Stimulated activated naive CD8-positive, alpha-beta T cell treated with anti-CD3 and anti-CD28 coated beads, Interleukin-15, amount 100 ng/mL, for 72 hours (primary cell): ENCODE measurements at regions not wholly inside any gene's neighbourhood (a gene's known extent, or its start where the extent isn't known, plus 50 kb on each side); places are given as distances from the start of the nearest gene placed in this dataset.

ENCODE experiments used
- ATAC-seq: fragments of 150-1000 bp; cut with Tn5 transposase; 2 replicates; pipeline ENCODE4 v1.10.0; 2021; ENCODE audit warnings: mild to moderate bottlenecking, moderate library complexity
- DNase-seq, 2 donors: peaks; one replicate each; pipeline ENCODE4 v3.0.0; 2021 to 2022
- H3K27ac Mint-ChIP-seq, 2 donors: one replicate each; pipeline ENCODE4 v1.8.0; 2022; ENCODE audit warnings: mild to moderate bottlenecking in 2 of 2, mixed read lengths in 2 of 2, moderate library complexity in 2 of 2
- H3K27me3 Mint-ChIP-seq: one replicate; pipeline ENCODE4 v1.8.0; 2022; ENCODE audit warnings: mixed read lengths
- H3K4me1 Mint-ChIP-seq: one replicate; pipeline ENCODE4 v1.8.0; 2022; ENCODE audit warnings: mild to moderate bottlenecking, mixed read lengths
- H3K4me3 Mint-ChIP-seq, 2 donors: one replicate each; pipeline ENCODE4 v1.8.0; 2022; ENCODE audit warnings: mild to moderate bottlenecking in 2 of 2, mixed read lengths in 2 of 2, moderate library complexity in 1 of 2
- H3K9me3 Mint-ChIP-seq, 2 donors: one replicate each; pipeline ENCODE4 v1.8.0; 2022; ENCODE audit warnings: mixed read lengths in 2 of 2

GRCh38 chr5:67335426-67335825, 138.8 kb upstream of the CD180 start:
- no peaks in the 10 kb centered on the region for H3K4me1 Mint-ChIP-seq
- ATAC-seq (no peak), DNase-seq (no peak)
- peaks cover 0 to 12% of the 10 kb centered on the region in 2 donors for H3K9me3 Mint-ChIP-seq
- no peak overlapping the region for H3K27ac Mint-ChIP-seq
- H3K27me3 Mint-ChIP-seq, result no peaks in the 10 kb centered on the region
- H3K4me3 Mint-ChIP-seq, result no peak overlapping the region

GRCh38 chr5:67334373-67334772, 137.8 kb upstream of the CD180 start:
- Mint-ChIP-seq H3K9me3 (peaks cover 0 to 18% of the 10 kb centered on the region in 2 donors), H3K4me3 (no peak overlapping the region), H3K27ac (no peak overlapping the region), H3K4me1 (no peaks in the 10 kb centered on the region), H3K27me3 (no peaks in the 10 kb centered on the region)
- DNase-seq (no peak), ATAC-seq (no peak)

- H3K4me1 Mint-ChIP-seq, result no peaks in the 10 kb centered on the region
- H3K27ac Mint-ChIP-seq, result no peak overlapping the region
- no peaks in the 10 kb centered on the region for H3K27me3 Mint-ChIP-seq
- DNase-seq (no peak), ATAC-seq (no peak)
- no peak overlapping the region for H3K4me3 Mint-ChIP-seq
- H3K9me3 Mint-ChIP-seq, result peaks cover 0 to 18% of the 10 kb centered on the region in 2 donors
These were observed 136.6 kb upstream of the CD180 start for GRCh38 chr5:67333171-67333570.

- no peaks in the 10 kb centered on the region for H3K27me3 Mint-ChIP-seq
- H3K4me3 Mint-ChIP-seq, result no peak overlapping the region
- H3K4me1 Mint-ChIP-seq, result no peaks in the 10 kb centered on the region
- ATAC-seq, result no peak
- DNase-seq, result no peak
- no peak overlapping the region for H3K27ac Mint-ChIP-seq
- peaks cover 0 to 18% of the 10 kb centered on the region in 2 donors for H3K9me3 Mint-ChIP-seq
These were observed 134.8 kb upstream of the CD180 start for GRCh38 chr5:67331296-67331925.

GRCh38 chr5:67319935-67320725, 123.5 kb upstream of the CD180 start:
- H3K4me3 Mint-ChIP-seq, result no peak overlapping the region
- ATAC-seq, result no peak
- H3K9me3 Mint-ChIP-seq, result peaks cover 0 to 5% of the 10 kb centered on the region in 2 donors
- DNase-seq, result no peak
- peaks cover 5% of the 10 kb centered on the region for H3K4me1 Mint-ChIP-seq
- no peaks in the 10 kb centered on the region for H3K27me3 Mint-ChIP-seq
- H3K27ac Mint-ChIP-seq, result no peak overlapping the region

GRCh38 chr5:67318746-67319145, 122.1 kb upstream of the CD180 start:
- H3K27me3 Mint-ChIP-seq, result no peaks in the 10 kb centered on the region
- ATAC-seq, result no peak
- DNase-seq, result no peak
- H3K4me3 Mint-ChIP-seq, result no peak overlapping the region
- H3K27ac Mint-ChIP-seq, result no peak overlapping the region
- H3K9me3 Mint-ChIP-seq, result peaks cover 0 to 9% of the 10 kb centered on the region in 2 donors
- peaks cover 6% of the 10 kb centered on the region for H3K4me1 Mint-ChIP-seq

- no peak overlapping the region for H3K4me3 Mint-ChIP-seq
- no peaks in the 10 kb centered on the region for H3K27me3 Mint-ChIP-seq
- H3K4me1 Mint-ChIP-seq, result peaks cover 6% of the 10 kb centered on the region
- peak overlapping the region in 1 of 2 donors; percentile 28 for H3K27ac Mint-ChIP-seq
- peaks cover 0 to 9% of the 10 kb centered on the region in 2 donors for H3K9me3 Mint-ChIP-seq
- ATAC-seq, result no peak
- DNase-seq, result no peak
These were observed 121.0 kb upstream of the CD180 start for GRCh38 chr5:67317603-67318002.

GRCh38 chr5:67316695-67317094, 120.1 kb upstream of the CD180 start:
- no peak for ATAC-seq
- no peak for DNase-seq
- Mint-ChIP-seq H3K9me3 (peaks cover 0 to 9% of the 10 kb centered on the region in 2 donors), H3K27ac (no peak overlapping the region), H3K27me3 (no peaks in the 10 kb centered on the region), H3K4me1 (peaks cover 6% of the 10 kb centered on the region), H3K4me3 (no peak overlapping the region)

- Mint-ChIP-seq H3K9me3 (peaks cover 3 to 14% of the 10 kb centered on the region in 2 donors), H3K4me1 (peaks cover 6% of the 10 kb centered on the region), H3K27me3 (no peaks in the 10 kb centered on the region), H3K4me3 (no peak overlapping the region), H3K27ac (no peak overlapping the region)
- ATAC-seq (no peak), DNase-seq (no peak)
These were observed 118.7 kb upstream of the CD180 start for GRCh38 chr5:67315082-67315989.

GRCh38 chr5:67311701-67312100, 115.1 kb upstream of the CD180 start:
- Mint-ChIP-seq H3K4me1 (peaks cover 22% of the 10 kb centered on the region), H3K27ac (no peak overlapping the region), H3K4me3 (no peak overlapping the region), H3K27me3 (no peaks in the 10 kb centered on the region), H3K9me3 (peaks cover 7 to 9% of the 10 kb centered on the region in 2 donors)
- DNase-seq (no peak), ATAC-seq (no peak)

GRCh38 chr5:67311208-67311607, 114.6 kb upstream of the CD180 start:
- no peak overlapping the region for H3K27ac Mint-ChIP-seq
- peaks cover 7 to 9% of the 10 kb centered on the region in 2 donors for H3K9me3 Mint-ChIP-seq
- H3K4me1 Mint-ChIP-seq, result peaks cover 27% of the 10 kb centered on the region
- no peak for DNase-seq
- H3K4me3 Mint-ChIP-seq, result no peak overlapping the region
- ATAC-seq, result no peak
- no peaks in the 10 kb centered on the region for H3K27me3 Mint-ChIP-seq

GRCh38 chr5:67310740-67311139, 114.1 kb upstream of the CD180 start:
- Mint-ChIP-seq H3K27ac (no peak overlapping the region), H3K27me3 (no peaks in the 10 kb centered on the region)

GRCh38 chr5:67310169-67310568, 113.6 kb upstream of the CD180 start:
- ATAC-seq (no peak), DNase-seq (no peak)
- Mint-ChIP-seq H3K4me1 (peaks cover 28% of the 10 kb centered on the region), H3K4me3 (no peak overlapping the region), H3K27me3 (no peaks in the 10 kb centered on the region), H3K9me3 (peaks cover 7 to 9% of the 10 kb centered on the region in 2 donors), H3K27ac (no peak overlapping the region)

More at GRCh38 chr5:67310740-67311139, 114.1 kb upstream of the CD180 start:
- Mint-ChIP-seq H3K9me3 (peaks cover 7 to 9% of the 10 kb centered on the region in 2 donors), H3K4me3 (no peak overlapping the region), H3K4me1 (peaks cover 30% of the 10 kb centered on the region)
- no peak for DNase-seq
- no peak for ATAC-seq

- Mint-ChIP-seq H3K27ac (no peak overlapping the region), H3K4me1 (peaks cover 29% of the 10 kb centered on the region), H3K4me3 (no peak overlapping the region), H3K27me3 (no peaks in the 10 kb centered on the region), H3K9me3 (peaks cover 6 to 7% of the 10 kb centered on the region in 2 donors)
- ATAC-seq (no peak), DNase-seq (no peak)
These were observed 112.5 kb upstream of the CD180 start for GRCh38 chr5:67308988-67309688.

GRCh38 chr5:67306965-67307607, 110.5 kb upstream of the CD180 start:
- Mint-ChIP-seq H3K27ac (peak overlapping the region in 1 of 2 donors; percentile 68), H3K9me3 (peaks cover 5 to 7% of the 10 kb centered on the region in 2 donors), H3K4me3 (no peak overlapping the region), H3K4me1 (peaks cover 29% of the 10 kb centered on the region), H3K27me3 (no peaks in the 10 kb centered on the region)
- no peak for DNase-seq
- no peak for ATAC-seq
